ENCODE measurements at regions not wholly inside any gene's neighbourhood (a gene's known extent, or its start where the extent isn't known, plus 50 kb on each side); places are given as distances from the start of the nearest gene placed in this dataset.

DNA sequence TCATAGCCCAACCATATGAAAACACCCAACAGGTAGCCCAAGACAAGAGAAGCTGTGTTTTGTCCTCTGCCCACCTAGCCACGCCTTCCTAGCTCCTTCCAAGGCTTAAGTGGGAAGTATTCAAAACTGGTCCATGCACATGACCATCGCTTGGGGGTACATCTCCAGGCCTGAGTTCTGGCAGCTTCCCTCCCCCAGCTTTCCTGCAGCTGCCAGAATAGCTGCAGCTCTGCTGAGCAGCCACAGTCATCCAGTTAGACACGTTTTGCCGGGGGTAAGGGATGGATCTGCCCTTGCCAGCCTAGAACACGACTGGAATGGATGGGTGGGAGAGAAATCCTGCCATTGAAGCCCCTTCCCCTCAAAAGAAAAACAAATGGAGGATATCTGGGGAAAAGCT, 166.8 kb downstream of the NRP2 start:
- H4K8ac ChIP-seq (ENCODE audit: low read depth, low read length): no peak overlapping the region

DNA sequence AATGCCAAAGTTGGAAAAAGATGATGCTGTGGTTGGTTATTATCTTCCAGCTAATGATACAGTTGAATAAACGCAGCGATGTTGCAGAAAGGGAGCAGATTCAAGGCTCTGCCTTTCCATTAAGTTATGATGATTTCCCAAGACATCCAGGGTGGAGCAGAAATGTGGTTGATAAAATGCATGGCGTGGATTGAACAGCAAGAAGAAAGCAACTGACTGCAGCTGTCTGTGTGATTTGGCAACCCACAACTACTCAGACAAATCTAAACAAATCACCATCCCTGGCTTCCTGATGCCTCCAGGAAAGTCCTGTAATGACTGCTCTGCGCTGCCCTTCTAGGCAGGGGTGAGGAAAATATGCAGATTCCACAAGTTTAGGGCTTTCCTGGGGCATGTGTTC, 166.3 kb downstream of the NRP2 start:
- Histone ChIP-seq H3K4me3 (ENCODE audit: low read length in 2 of 2) (no peak overlapping the region), H4K8ac (ENCODE audit: low read depth, low read length) (no peak overlapping the region), H3K4me1 (ENCODE audit: control insufficient read depth in 2 of 2, insufficient read depth in 1 of 2, low read depth in 1 of 2, low read length in 2 of 2) (no peaks in the 10 kb centered on the region), H3K79me1 (ENCODE audit: low read depth, low read length) (no peaks in the 10 kb centered on the region), H4K91ac (ENCODE audit: low read depth, low read length, poor library complexity) (no peak overlapping the region), H3K36me3 (replicated peaks in 1 of 2; ENCODE audit: control insufficient read depth in 2 of 2, insufficient read depth in 2 of 2, low read length in 2 of 2) (no peaks in the 10 kb centered on the region), H2BK12ac (ENCODE audit: low read length) (no peak overlapping the region), H3K4ac (ENCODE audit: low read length) (no peak overlapping the region), H2BK120ac (ENCODE audit: low read depth, low read length) (no peak overlapping the region), H3K9me3 (replicated peaks in 1 of 2; ENCODE audit: control insufficient read depth in 2 of 2, insufficient read depth in 1 of 2, low read depth in 1 of 2, low read length in 2 of 2) (no peaks in the 10 kb centered on the region), H3K27ac (replicated peaks; ENCODE audit: low read length) (no peak overlapping the region), H3K9ac (ENCODE audit: low read depth, low read length, poor library complexity) (no peak overlapping the region), H3K4me2 (ENCODE audit: insufficient read depth, low read length, poor library complexity, severe bottlenecking) (no peak overlapping the region), H3K14ac (ENCODE audit: low read length) (no peak overlapping the region), H2BK15ac (ENCODE audit: low read length) (no peak overlapping the region), H3K18ac (ENCODE audit: low read length) (no peak overlapping the region), H2BK5ac (ENCODE audit: low read length) (no peak overlapping the region), H2AK5ac (ENCODE audit: low read depth, low read length) (no peak overlapping the region), H3K23ac (ENCODE audit: low read depth, low read length, poor library complexity) (no peak overlapping the region), H3K27me3 (ENCODE audit: control insufficient read depth in 3 of 3, insufficient read depth in 3 of 3, low read depth in 1 of 3, low read length in 3 of 3) (peaks cover 0 to 4% (median 0%) of the 10 kb centered on the region in 3 experiments), H2AFZ (ENCODE audit: low read length) (no peak overlapping the region)
- WGBS, 2 donors (ENCODE audit: extremely low coverage in 2 of 2, insufficient read length in 2 of 2, insufficient replicate concordance in 1 of 2): no CpG with 5 or more reads among the region's 4 CpGs
- DNase-seq (ENCODE audit: low spot score): no peak

More for the DNA sequence above, 166.8 kb downstream of the NRP2 start:
- no peak overlapping the region for H2BK12ac ChIP-seq (ENCODE audit: low read length)
- no peak overlapping the region for H4K91ac ChIP-seq (ENCODE audit: low read depth, low read length, poor library complexity)
- H3K27ac ChIP-seq (replicated peaks; ENCODE audit: low read length): no peak overlapping the region
- H2AFZ ChIP-seq (ENCODE audit: low read length): no peak overlapping the region
- no peak overlapping the region for H3K4ac ChIP-seq (ENCODE audit: low read length)
- H2BK15ac ChIP-seq (ENCODE audit: low read length): no peak overlapping the region
- no CpG with 5 or more reads among the region's 5 CpGs for WGBS, 2 donors (ENCODE audit: extremely low coverage in 2 of 2, insufficient read length in 2 of 2, insufficient replicate concordance in 1 of 2)
- H3K23ac ChIP-seq (ENCODE audit: low read depth, low read length, poor library complexity): no peak overlapping the region
- no peaks in the 10 kb centered on the region for H3K36me3 ChIP-seq (replicated peaks in 1 of 2; ENCODE audit: control insufficient read depth in 2 of 2, insufficient read depth in 2 of 2, low read length in 2 of 2)
- no peak overlapping the region for H2BK120ac ChIP-seq (ENCODE audit: low read depth, low read length)
- H3K9ac ChIP-seq (ENCODE audit: low read depth, low read length, poor library complexity): no peak overlapping the region
- no peak overlapping the region for H3K4me3 ChIP-seq (ENCODE audit: low read length in 2 of 2)
- no peaks in the 10 kb centered on the region for H3K9me3 ChIP-seq (replicated peaks in 1 of 2; ENCODE audit: control insufficient read depth in 2 of 2, insufficient read depth in 1 of 2, low read depth in 1 of 2, low read length in 2 of 2)
- H3K4me1 ChIP-seq (ENCODE audit: control insufficient read depth in 2 of 2, insufficient read depth in 1 of 2, low read depth in 1 of 2, low read length in 2 of 2): no peaks in the 10 kb centered on the region
- H3K14ac ChIP-seq (ENCODE audit: low read length): no peak overlapping the region
- no peak overlapping the region for H3K4me2 ChIP-seq (ENCODE audit: insufficient read depth, low read length, poor library complexity, severe bottlenecking)
- H3K18ac ChIP-seq (ENCODE audit: low read length): no peak overlapping the region
- no peaks in the 10 kb centered on the region for H3K79me1 ChIP-seq (ENCODE audit: low read depth, low read length)
- H2AK5ac ChIP-seq (ENCODE audit: low read depth, low read length): no peak overlapping the region
- peaks cover 0 to 4% (median 0%) of the 10 kb centered on the region in 3 experiments for H3K27me3 ChIP-seq (ENCODE audit: control insufficient read depth in 3 of 3, insufficient read depth in 3 of 3, low read depth in 1 of 3, low read length in 3 of 3)
- DNase-seq (ENCODE audit: low spot score): no peak
- no peak overlapping the region for H2BK5ac ChIP-seq (ENCODE audit: low read length)

Measured in neuronal stem cell (in vitro differentiated cells).